GM18508 (cell line): ENCODE measurements at regions not wholly inside any gene's neighbourhood (a gene's known extent, or its start where the extent isn't known, plus 50 kb on each side); places are given as distances from the start of the nearest gene placed in this dataset.
"Not testable (repeated sequence)": the region's sequence is repeated elsewhere in the genome, so short reads cannot be mapped to it uniquely, and the experiment has no call there.

Source experiments
- ATAC-seq: cut with Tn5 transposase; IDR thresholded peaks from one replicate; pipeline ENCODE4 v1.9.1; 2021; ENCODE audit warnings: moderate number of reproducible peaks; ENCODE audit not compliant: insufficient read depth, unreplicated experiment

- ATAC-seq, result peak; percentile 66
Observed at GRCh38 chr3:4138786-4139431, 164.3 kb upstream of the SETMAR start.

- peak; percentile 64 for ATAC-seq
Observed at GRCh38 chr3:4139462-4140140, 163.6 kb upstream of the SETMAR start.

DNA sequence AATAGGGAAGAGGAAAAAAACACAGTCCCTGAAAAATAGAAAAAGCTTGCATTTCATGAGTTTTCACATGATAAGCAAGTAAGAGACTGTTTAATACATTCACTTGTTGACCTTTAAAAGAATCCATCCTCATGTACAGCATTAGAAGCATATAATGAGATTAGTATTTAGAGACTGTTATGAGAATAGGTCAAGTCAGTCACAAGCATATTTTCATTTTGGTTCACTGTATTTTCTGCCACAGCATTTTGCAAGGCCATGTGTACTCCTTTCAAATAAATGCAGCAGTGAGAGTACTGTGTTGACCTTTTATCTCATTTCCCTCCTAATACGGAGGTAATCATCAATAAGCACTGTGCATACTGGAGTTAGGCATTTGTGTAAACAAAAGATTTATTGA is 162.2 kb upstream of the SETMAR start:
- ATAC-seq, result no peak

GRCh38 chr3:4147556-4148118 is 155.5 kb upstream of the SETMAR start:
- ATAC-seq, result no peak

GRCh38 chr3:4149296-4149695 is 153.9 kb upstream of the SETMAR start:
- ATAC-seq, result no peak

GRCh38 chr3:4150816-4151215 is 152.4 kb upstream of the SETMAR start:
- no peak for ATAC-seq

- no peak for ATAC-seq
Observed at GRCh38 chr3:4151859-4152258, 151.3 kb upstream of the SETMAR start.

- ATAC-seq, result no peak
Observed at GRCh38 chr3:4153771-4154170, 149.4 kb upstream of the SETMAR start.

- ATAC-seq, result no peak
Observed at GRCh38 chr3:4158329-4158728, 144.8 kb upstream of the SETMAR start.

DNA sequence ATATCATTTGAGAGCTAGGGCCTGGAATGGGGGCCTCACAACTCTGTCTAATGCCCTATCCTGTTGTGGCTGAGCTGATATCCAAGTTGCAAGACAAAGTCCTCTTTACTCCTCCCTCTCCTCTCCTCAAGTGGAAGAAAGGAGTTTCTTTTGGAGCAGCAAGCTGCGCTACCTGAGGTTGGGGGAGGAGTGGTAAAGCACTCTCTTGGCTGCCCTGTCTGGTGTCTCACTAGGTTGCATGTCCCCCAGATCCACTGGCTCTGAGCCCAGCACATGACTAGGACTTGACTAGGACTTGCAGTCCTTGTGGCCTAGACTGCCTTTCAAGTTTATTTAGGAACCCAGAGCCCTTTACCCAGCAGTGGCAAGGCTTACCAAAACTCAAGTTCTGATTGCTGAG is 141.1 kb upstream of the SETMAR start:
- no peak for ATAC-seq

DNA sequence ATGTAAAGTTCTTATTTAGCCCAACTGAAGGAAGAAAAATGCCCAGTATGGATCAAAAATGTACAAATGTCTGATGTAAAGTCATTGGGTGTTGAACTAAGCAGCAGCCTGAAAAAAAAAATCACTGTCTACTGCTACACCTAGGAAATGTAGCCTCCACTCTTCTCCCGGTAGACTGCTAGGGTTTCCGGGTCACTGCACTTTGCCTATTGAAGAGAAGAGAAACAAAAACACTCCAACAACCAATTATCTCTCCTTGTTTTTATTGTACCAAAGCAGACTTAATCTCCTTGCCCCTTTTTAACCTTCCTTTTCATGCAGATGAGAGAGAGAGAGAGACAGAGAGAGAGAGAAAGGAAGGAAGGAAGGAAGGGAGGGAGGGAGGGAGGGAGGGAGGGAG is 140.2 kb upstream of the SETMAR start:
- no peak for ATAC-seq

GRCh38 chr3:4166540-4166939 is 136.6 kb upstream of the SETMAR start:
- no peak for ATAC-seq

DNA sequence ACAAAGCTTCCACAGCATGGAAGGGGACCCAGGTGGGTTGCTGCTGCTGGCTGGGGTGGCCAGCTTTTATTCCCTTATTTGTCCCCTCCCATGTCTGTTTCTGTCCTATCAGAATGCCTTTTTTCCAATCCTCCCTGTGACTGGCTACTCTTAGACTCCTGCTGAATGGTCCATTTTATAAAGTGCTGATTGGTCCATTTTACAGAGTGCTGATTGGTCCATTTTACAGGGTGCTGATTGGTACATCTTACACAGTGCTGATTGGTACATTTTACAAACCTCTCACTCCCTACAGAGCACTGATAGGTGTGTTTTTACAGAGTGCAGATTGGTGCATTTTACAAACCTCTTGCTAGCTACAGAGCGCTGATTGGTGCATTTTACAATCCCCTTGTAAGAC is 135.9 kb upstream of the SETMAR start:
- not testable (repeated sequence) for ATAC-seq

- no peak for ATAC-seq
Observed at GRCh38 chr3:4174791-4175190, 128.4 kb upstream of the SETMAR start.

GRCh38 chr3:4191971-4192370 is 111.2 kb upstream of the SETMAR start:
- ATAC-seq, result no peak

DNA sequence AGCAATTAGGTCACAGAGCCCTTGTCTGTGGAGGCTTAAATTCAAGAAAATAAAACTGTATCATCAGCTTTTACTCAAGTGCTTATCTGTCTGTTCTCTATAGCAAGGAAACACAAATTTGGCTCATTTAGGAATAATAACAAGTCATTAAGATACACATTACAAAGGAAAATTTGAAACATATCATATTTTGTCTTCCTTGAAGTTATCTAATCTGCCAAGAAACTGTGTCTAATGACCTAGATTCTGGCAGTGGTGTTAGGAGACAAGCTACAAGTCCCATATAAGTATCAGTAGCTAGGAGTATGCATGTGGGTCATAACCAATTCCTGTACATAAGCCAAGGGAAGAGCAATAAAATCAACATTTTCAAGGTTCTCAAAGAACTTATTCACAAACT is 108.2 kb upstream of the SETMAR start:
- no peak for ATAC-seq

- no peak for ATAC-seq
Observed at GRCh38 chr3:4196506-4197147, 106.5 kb upstream of the SETMAR start.

DNA sequence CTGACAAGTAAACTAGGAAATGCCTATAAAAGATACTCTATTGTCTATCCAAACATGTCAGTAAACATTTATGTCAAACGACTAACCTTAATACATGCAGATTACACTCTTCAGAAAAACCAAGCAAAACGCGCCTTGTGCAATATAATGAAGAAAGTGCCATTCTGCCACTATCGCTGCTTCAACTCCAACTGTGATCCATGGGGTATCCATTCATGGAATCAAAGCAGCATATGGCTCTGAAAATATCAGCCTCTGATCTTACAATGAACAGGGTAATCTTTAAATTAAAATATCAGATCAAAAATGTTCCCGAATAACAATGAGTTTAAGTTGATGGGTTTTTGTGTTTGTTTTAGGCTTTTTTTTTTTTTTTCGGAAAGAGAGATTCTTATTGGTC is 105.5 kb upstream of the SETMAR start:
- no peak for ATAC-seq

DNA sequence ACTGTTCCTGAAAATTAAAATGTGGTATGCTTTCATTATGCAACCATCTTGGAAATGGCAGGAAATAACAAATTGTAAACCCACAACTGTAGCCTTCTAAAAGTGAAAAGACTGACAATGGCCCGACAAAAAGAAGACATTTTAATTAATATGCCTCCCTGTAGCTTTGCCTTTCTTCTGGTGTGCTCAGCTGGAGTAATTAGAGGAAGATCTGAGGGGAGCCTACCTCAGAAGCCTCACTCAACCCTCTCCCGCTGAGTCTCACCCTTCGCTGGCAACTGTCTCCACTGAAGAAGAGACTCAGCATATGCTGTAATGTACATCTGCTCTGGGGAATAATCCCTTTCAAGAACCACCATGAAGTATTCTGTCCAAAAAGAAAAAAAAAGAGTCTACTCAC is 104.7 kb upstream of the SETMAR start:
- ATAC-seq, result no peak

DNA sequence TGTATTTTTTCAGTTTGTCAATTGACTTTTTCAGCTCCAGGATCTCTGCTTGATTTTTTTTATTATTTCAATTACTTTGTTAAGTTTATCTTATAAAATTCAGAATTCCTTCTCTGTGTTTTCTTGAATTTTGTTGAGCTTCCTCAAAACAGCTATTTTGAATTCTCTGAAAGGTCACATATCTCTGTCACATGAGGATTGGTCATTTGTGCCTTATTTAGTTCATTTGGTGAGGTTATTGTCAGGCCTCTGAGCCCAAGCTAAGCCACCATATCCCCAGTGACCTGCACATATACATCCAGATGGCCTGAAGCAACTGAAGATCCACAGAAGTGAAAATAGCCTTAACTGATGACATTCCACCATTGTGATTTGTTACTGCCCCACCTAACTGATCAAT is 98.4 kb upstream of the SETMAR start:
- ATAC-seq, result not testable (repeated sequence)

DNA sequence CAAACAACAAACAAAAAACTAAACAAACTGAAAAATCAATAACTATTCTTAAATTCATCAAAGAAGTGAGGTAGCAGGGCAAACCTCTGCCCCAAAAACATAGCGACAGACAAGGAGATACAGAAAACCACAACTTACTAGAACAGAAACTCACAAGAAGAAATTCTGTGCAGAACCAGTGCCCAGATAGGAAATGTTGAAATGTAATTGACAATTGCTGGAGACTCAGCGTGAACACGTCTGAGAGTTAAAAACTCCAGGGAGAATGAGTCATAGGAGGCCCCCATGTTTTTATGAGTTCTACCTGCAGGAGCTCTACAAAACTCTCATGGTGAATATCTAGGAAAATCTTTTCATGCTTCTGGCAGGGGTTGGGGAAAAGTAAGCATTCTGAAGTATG is 95.5 kb upstream of the SETMAR start:
- ATAC-seq, result no peak
